ENCODE measurements at regions not wholly inside any gene's neighbourhood (a gene's known extent, or its start where the extent isn't known, plus 50 kb on each side); places are given as distances from the start of the nearest gene placed in this dataset.

DNA sequence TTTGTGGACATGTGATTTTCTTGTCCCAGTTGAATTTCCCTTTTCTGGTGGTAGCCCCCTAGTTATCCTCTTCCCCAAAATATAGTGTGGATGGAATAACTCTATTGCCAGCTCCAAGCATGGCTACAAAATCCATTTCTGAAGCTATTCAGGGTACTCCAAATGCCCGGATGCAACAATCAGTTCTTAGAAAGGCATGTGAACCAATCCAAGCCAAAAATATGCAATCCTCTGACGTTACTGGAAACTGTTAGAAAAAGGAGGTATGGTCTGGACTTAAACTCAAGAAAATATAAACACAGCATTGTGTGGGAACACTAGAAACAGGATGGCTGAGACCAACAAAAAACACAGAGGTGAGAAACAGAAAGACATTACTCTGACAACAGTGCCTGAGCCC, 347.0 kb downstream of the GPAM start:
- no peak for TF ChIP-seq TP53 (CRISPR knock-in tag; IDR thresholded peaks at IDR 0.05)
- TF ChIP-seq, protein P1, sequence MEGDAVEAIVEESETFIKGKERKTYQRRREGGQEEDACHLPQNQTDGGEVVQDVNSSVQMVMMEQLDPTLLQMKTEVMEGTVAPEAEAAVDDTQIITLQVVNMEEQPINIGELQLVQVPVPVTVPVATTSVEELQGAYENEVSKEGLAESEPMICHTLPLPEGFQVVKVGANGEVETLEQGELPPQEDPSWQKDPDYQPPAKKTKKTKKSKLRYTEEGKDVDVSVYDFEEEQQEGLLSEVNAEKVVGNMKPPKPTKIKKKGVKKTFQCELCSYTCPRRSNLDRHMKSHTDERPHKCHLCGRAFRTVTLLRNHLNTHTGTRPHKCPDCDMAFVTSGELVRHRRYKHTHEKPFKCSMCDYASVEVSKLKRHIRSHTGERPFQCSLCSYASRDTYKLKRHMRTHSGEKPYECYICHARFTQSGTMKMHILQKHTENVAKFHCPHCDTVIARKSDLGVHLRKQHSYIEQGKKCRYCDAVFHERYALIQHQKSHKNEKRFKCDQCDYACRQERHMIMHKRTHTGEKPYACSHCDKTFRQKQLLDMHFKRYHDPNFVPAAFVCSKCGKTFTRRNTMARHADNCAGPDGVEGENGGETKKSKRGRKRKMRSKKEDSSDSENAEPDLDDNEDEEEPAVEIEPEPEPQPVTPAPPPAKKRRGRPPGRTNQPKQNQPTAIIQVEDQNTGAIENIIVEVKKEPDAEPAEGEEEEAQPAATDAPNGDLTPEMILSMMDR (IDR thresholded peaks at IDR 0.05), result no peak
- no peak for TF ChIP-seq ELF4 (CRISPR knock-in tag; IDR thresholded peaks at IDR 0.05; ENCODE audit: low read depth)
- no peak for TF ChIP-seq SP1 (CRISPR knock-in tag; conservative IDR thresholded peaks at IDR 0.05)
- TF ChIP-seq NR1H2 (CRISPR knock-in tag; IDR thresholded peaks at IDR 0.05), result no peak
- TF ChIP-seq, protein P2, sequence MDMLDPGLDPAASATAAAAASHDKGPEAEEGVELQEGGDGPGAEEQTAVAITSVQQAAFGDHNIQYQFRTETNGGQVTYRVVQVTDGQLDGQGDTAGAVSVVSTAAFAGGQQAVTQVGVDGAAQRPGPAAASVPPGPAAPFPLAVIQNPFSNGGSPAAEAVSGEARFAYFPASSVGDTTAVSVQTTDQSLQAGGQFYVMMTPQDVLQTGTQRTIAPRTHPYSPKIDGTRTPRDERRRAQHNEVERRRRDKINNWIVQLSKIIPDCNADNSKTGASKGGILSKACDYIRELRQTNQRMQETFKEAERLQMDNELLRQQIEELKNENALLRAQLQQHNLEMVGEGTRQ (CRISPR knock-in tag; IDR thresholded peaks at IDR 0.05), result no peak
- no peak for TF ChIP-seq CREB1 (CRISPR knock-in tag; IDR thresholded peaks at IDR 0.05)
- TF ChIP-seq, protein P3, sequence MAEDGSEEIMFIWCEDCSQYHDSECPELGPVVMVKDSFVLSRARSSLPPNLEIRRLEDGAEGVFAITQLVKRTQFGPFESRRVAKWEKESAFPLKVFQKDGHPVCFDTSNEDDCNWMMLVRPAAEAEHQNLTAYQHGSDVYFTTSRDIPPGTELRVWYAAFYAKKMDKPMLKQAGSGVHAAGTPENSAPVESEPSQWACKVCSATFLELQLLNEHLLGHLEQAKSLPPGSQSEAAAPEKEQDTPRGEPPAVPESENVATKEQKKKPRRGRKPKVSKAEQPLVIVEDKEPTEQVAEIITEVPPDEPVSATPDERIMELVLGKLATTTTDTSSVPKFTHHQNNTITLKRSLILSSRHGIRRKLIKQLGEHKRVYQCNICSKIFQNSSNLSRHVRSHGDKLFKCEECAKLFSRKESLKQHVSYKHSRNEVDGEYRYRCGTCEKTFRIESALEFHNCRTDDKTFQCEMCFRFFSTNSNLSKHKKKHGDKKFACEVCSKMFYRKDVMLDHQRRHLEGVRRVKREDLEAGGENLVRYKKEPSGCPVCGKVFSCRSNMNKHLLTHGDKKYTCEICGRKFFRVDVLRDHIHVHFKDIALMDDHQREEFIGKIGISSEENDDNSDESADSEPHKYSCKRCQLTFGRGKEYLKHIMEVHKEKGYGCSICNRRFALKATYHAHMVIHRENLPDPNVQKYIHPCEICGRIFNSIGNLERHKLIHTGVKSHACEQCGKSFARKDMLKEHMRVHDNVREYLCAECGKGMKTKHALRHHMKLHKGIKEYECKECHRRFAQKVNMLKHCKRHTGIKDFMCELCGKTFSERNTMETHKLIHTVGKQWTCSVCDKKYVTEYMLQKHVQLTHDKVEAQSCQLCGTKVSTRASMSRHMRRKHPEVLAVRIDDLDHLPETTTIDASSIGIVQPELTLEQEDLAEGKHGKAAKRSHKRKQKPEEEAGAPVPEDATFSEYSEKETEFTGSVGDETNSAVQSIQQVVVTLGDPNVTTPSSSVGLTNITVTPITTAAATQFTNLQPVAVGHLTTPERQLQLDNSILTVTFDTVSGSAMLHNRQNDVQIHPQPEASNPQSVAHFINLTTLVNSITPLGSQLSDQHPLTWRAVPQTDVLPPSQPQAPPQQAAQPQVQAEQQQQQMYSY (CRISPR knock-in tag; IDR thresholded peaks at IDR 0.05), result no peak
- no peak for TF ChIP-seq ESRRA (CRISPR knock-in tag; IDR thresholded peaks at IDR 0.05; ENCODE audit: borderline replicate concordance)
- no peak for TF ChIP-seq JUN (CRISPR knock-in tag; IDR thresholded peaks at IDR 0.05)
- no peak for TF ChIP-seq ZNF219 (CRISPR knock-in tag; IDR thresholded peaks at IDR 0.05; ENCODE audit: borderline replicate concordance)
- no peak for TF ChIP-seq CREM (CRISPR knock-in tag; IDR thresholded peaks at IDR 0.05)
- no peak for TF ChIP-seq OVOL2 (CRISPR knock-in tag; IDR thresholded peaks at IDR 0.05; ENCODE audit: borderline replicate concordance)
- TF ChIP-seq ZNF416 (CRISPR knock-in tag; IDR thresholded peaks at IDR 0.05), result no peak

Measured in WTC11 (cell line).